T1000 (cell line): ENCODE measurements at regions not wholly inside any gene's neighbourhood (a gene's known extent, or its start where the extent isn't known, plus 50 kb on each side); places are given as distances from the start of the nearest gene placed in this dataset.

Experiments
- DNase-seq: peaks from one replicate; lab custom pipeline; 2025; ENCODE audit warnings: mixed read lengths; lab: John Stamatoyannopoulos, UW

DNA sequence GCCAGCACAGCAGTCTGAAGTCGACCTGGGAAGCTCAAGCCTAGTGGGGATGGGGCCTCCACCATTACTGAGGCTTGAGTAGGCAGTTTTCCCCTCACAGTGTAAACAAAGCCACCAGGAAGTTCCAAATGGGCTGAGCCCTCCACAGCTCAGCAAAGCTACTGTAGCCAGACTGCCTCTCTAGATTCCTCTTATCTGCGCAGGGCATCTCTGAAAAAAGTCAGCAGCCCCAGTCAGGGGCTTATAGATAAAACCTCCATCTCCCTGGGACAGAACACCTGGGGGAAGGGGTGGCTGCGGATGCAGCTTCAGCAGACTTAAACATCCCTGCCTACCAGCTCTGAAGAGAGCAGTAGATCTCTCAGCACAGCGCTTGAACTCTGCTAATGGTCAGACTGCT lies 218.4 kb upstream of the VRK2 start:
- DNase-seq: no peak

DNA sequence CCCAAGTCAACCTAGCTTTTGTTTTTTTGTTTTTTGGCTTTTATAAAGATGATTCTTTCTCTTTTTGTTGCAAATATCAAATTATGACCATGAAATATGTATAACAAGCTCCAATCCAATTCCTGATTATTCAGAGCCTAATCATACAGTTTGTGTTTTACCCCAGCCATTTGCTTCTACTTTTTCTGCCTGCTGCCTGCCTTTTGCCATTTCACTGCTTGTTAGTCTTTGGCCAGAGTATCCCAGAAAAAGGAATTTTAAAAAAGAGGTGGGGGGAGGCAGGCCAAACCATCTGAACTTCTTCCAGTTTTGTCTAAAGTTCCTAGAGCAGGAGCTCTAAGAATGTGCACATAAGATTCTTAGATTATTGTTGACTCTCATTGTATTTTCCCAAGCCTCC lies 211.9 kb upstream of the VRK2 start:
- no peak for DNase-seq

DNA sequence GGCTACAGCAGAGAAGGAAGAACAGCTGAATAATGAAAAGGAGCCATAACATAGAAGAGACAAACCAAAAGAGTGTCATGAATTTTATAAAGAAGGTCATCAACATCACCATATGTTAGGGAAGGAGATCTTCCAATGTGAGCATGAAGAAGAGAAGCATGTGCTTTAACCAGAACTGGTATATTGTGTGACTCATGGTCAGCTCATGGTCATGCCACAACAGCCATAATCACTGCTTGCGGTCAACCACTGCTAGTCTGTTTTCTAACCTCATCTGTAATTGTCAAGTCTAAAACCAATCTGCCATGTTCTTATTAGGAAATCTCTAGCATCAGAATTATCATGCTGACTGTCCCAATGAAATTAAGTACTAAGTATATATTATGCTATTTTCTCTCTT lies 204.1 kb upstream of the VRK2 start:
- no peak for DNase-seq

DNA sequence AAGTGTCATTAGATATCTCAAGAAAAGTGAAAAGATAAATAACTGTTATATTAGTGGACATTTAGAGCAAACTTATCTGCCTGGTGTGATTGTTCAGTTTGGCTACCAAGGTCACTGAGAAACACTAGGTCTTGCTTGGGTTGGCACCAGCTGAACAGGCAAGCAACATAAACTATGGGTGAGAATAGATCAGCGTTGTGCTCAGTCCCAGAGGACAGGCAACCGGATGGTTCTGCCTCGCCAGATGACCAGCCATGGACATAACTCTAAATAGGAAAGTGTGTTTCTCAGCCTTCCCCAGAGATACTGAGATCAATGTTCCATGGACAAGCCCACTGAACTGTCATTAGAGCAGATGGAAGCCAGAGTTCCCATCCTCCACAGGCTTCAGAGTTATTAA lies 203.4 kb upstream of the VRK2 start:
- no peak for DNase-seq

DNA sequence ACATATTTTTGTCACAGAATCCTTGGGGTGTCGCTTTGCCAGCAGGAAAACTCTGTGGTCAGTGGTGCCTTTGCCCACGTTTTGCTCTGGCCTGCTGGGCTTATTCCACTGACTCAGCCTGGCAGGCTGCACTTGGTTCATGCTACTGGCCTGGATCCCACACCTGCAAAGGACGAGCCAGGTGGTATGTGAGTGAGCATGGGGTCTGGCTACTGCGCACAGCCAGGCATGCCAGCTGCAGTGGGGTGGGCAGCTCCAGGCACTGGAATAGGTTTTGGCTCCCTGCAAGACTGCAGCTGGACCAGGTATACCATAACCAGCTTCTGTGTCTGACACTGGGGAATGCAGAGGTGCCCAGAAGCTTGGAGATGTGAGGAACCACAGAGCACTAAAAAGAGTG lies 197.9 kb upstream of the VRK2 start:
- DNase-seq: no peak

DNA sequence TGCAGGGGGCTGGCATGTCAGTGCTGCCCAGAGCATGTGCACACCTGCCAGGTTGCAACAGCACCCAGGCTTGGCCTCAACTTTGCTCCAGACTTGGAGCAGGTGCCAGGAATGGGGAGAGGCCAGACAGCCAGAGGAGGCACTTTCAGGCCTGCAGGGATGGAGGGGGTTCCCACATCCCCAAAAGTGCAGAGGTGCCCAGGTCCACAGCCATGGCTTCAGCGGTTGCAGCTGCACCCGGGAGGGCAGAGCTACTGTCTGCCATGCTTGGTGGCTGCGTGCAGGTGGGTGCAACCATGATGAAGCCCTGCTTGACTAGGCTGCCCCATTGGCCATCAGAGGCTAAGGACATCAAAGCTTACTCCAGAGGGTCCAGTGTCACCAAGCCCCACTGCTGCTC lies 196.8 kb upstream of the VRK2 start:
- no peak for DNase-seq

DNA sequence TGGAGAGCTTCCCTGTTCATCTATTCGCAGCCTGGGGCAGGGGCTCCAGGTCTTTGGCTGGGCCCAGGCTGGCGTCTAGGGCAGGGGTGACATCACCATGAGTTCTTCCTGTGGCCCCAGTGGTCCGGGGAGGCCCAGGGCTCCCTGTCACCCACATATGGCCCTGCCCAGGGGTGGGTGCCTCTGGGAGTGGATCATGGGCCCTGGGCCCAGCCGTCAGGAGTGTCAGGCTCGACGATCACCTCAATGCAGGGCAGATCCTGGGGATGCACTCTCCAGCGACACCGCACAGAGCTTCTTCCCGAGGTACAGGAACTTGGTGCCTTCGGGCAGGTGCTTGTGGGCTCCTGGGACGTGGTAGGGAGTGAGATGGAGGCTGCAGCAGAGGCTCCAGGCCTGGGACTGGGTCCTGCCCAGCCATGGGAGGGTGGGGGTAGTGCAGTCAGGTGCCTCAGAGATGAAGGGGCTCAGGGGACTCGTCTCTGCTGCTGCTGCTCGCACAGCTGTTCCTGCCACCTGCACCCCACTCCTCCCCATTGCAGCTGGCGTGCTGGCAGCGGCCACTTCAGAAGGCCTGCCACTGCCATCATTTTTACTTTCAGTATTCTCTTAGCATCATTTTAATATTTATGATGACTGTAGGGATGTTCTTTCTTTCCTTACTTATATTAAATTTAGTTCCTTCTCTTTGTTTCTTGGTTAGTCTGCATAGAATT lies 196.0 kb upstream of the VRK2 start:
- DNase-seq: no peak

DNA sequence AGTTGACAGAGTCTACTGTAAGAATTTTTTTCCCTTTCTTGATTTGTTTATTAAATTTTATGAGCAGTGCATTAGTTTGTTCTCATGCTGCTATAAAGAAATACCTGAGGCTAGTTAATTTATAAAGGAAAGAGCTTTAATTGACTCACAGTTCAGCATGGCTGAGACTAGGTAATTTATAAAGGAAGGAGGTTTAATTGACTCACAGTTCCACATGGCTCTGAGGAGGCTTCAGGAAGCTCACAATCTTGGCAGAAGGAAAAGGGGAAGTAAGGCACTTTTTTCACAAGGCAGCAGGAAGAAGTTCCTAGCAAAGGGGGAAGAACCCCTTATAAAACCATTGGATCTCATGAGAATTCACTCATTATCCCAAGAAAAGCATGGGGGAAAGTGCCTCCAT lies 191.4 kb upstream of the VRK2 start:
- DNase-seq: no peak

DNA sequence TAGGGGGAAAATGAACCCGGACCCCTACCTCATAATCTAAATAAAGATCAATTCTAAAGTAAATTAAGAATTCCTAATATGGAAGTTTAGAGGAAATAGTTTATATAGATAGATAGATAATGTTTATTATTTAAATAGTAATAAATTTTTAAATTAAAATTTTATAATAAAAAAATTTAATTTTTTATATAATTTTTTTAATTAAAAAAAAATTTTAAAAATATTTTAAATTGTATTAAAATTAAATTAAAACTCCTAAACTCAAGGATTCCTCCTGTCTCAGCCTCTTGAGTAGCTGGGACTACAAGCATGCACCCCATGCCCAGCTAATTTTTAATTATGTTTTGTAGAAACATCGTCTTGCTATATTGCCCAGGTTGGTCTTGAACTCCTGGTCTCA lies 186.9 kb upstream of the VRK2 start:
- DNase-seq: no peak

DNA sequence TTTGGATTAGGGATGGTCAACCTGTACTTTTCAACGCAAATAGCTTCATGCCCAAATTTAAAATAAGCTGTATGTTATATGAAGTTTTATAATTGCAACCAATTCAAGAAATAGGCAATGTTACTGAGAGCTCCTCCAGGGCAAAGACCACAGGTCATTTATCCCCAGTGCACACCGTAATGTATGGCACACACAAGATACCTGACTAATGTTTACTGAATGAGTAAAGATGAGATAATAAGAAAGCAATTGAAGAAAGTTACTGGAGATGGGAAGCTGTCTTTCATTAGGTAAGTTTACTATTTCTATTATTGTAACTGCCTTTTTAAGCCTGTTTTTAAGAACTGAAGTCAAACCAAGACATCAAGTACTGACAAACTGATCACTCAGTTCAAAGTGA lies 184.5 kb upstream of the VRK2 start:
- no peak for DNase-seq

DNA sequence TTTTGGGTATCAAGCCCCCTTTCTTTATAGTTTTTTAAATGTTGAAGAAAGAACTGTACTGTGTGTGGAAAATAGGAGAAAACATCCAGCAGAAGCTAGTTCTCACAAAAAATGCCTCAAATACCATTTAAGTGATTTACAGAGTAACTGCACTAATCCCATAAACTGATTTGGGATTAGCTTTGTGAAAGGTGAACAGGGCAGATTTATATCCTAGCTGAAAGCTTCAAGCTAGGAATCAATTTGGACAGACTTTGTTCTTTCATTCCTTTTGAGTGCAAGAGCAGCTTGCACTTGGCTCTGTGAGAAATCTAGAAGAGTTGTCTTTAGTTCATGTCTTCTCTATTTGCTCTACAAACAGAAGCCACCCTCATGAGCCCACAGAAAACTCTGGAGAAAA lies 183.9 kb upstream of the VRK2 start:
- DNase-seq: no peak

DNA sequence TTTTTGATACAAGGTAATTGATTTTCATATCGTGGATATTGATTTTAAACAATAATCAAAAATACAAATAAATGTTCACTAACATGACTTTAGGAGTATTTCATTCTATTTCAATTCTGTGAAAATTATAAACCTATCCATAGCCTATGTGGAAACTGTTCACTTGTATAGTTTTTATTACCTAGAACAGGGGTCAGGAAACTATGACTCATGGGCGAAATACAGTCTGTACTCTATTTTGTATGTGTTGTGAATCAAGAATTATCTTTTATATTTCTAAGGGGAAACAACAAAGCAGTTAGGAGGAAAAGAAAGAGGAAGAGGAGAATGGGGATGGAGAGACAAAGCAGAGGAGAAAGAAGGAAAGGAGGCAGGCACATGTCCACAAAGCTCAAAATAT lies 181.7 kb upstream of the VRK2 start:
- DNase-seq: no peak

DNA sequence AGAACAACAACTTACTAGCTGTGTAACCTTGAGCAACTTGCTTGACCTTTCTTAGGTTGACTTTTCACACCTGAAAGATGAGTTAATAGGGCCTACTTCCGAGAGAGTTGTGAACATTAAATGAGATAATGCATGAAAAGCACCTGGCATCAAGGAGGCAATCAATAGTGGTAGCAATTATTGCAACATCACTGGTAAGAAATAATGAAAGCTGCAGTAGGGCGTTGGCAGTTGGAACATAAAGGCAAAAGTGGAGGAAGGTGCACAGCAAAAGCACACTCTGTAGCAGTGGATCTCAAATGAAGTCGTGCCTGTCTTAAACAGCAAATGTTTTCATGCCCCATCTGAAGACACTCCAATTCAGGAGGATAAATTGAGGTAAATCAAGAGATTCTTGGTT lies 178.9 kb upstream of the VRK2 start:
- DNase-seq: no peak

DNA sequence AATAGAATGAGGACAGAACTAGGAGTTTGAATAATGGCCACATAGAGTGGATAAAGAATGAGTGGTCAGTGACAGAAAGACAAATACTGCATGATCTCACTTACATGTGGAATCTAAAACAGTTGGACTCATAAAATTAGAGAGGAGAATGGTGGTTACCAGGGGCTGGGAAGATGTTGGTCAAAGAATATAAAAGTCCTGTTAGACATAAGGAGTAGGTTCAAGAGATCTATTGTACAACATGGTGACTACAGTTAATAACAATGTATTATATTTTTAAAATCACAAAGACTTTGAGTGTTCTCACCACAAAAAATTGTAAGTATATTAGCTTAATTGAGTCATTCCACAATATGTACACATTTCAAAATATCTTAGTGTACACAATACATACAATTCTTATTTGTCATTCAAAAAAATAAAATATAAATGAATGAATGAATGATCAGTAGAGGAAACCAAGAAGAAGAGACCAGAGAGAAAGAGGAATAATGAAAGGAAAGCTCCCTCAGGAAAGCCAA lies 177.9 kb upstream of the VRK2 start:
- DNase-seq: no peak

DNA sequence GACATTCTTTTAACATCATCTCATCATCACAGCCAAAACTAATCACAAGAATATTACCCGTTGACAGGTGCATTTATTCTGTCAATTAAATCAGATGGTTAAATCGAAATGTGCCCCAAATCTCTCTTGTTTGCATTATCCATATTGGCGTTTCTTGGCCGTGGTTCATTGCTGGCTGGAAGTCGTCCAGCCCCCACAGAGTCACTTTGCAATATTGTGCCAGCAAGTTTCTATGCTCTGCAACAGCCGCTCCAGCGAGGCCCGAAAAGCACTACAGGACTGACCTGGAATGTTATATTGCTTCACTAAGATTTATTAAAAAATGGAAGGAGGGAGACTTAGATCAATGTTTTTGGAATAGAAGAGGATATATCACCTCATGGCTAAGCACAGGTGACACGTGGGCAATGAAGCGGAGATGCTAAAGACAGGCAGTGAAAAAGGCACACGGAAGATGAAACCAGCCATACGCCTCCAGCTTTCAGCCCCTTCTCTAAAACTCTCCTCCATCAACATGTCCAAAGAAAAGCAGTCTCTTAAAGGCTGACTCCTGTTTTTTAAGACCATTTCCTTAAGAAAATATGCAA lies 176.8 kb upstream of the VRK2 start:
- no peak for DNase-seq

DNA sequence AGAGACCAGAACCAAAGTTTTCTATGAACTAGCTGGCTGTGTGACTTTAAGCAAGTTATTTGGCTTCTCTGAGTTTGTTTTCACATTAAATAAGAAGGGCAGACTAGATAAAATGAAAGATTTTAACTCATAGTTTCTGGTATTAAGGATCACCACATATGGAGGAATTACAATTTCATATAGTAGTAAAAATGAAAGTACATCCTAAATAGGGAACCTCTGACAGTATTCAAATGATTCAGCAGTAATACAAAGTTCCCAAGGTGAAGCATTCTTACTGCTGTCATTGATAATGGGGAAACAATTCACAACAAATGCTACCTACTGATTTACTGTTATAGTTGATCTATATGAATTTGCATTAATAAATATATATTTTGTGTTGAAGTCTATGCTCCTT lies 170.3 kb upstream of the VRK2 start:
- no peak for DNase-seq

DNA sequence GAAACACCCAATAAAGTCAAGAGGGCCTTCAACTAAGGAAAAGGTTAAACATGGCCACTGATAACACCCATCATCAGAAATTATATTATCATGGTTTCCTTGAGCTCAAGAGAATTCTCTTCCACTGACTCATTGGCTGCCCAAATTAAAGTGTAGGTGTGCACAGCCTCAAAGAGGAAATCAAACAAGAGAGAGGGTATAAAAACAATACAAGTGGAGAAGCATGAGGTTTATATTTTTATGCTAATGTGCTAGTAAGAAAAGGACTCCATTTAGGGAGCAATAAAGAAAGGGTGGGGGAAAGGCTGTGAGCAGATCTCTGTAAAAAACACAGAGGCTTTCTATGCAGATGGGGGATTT lies 168.8 kb upstream of the VRK2 start:
- DNase-seq: no peak

DNA sequence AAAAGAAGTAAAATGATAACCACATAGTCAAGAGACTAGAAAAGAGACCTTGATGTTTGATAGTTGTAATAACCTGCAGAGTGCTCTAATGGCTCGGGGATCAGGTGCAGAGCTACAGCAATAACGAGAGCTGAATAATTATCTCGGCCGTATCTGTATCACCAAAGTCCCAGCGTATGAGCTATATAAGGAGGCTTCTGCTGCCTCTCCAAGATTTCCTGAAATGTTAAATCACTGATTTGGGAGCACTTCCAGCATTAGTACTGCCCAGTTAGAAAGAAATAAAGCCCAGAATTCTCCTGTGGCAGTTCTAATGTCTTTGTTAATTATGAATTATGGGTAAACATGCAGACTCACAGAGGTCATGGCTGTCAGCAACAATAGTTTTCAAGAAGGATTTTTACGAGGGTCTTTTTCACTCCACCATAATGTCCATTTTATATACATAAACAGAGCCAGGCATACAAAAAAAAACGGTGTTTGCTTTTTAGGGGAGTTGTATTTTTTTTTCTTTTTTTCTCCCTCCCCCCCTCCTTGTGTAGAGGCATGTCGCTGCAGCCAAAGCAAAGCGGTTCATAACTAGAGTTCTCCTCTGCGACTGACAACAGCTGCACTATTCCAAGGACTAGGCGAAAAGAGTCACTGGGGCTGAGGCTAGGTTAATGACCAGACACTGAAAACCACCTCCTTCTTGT lies 168.3 kb upstream of the VRK2 start:
- no peak for DNase-seq

DNA sequence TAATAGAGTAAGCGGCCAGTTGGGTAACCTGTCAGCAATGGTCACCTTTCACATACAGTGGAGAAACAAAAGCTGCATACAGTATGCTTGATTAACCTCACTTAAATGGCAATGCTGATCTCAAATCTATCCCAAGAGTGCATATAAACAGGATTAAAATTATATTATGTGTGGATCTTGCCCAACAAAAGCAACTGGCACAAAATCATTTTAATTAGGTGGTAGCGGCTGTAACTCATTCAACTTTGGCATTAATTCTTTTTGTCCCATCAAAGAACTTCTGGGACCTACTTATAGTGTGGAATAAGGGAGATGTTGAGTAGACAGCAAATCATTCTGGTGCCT lies 167.8 kb upstream of the VRK2 start:
- no peak for DNase-seq

DNA sequence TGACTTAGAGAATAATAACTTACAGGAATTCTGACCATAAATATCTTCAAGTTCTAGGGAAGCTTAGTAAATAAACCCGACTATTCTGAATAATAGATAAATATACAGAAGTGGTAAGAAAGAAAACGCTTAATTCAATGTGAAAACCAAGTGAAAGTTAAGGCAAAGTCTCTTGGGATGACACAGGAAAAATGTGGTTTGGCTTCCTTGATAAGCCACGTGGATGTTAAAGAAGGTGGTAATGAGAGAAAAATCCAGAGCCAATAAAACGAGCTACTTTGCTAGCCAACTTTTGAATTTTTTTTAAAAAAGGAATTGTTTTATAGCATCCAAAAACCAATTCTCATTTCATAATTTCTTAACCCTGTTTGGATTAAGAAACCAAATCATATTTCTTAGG lies 166.2 kb upstream of the VRK2 start:
- DNase-seq: no peak

DNA sequence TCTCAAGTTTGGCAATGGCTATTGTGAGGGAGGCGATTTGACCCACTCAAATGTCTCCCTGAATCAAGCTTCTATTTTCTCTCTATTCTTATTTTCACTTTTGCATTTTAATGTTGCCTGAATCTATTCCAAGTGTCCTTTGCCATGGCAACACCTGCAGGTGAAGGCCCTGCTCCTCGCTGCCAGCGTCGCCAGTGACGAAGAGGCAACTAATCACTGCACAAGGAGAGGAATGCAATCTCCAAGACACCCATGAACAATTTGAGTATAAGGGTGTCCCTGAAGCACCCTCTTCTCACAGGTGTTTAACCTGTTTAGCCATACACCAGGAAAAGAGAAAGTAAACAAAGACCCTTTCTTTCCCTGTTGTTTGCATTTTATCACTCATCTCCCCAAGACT lies 165.6 kb upstream of the VRK2 start:
- DNase-seq: no peak

DNA sequence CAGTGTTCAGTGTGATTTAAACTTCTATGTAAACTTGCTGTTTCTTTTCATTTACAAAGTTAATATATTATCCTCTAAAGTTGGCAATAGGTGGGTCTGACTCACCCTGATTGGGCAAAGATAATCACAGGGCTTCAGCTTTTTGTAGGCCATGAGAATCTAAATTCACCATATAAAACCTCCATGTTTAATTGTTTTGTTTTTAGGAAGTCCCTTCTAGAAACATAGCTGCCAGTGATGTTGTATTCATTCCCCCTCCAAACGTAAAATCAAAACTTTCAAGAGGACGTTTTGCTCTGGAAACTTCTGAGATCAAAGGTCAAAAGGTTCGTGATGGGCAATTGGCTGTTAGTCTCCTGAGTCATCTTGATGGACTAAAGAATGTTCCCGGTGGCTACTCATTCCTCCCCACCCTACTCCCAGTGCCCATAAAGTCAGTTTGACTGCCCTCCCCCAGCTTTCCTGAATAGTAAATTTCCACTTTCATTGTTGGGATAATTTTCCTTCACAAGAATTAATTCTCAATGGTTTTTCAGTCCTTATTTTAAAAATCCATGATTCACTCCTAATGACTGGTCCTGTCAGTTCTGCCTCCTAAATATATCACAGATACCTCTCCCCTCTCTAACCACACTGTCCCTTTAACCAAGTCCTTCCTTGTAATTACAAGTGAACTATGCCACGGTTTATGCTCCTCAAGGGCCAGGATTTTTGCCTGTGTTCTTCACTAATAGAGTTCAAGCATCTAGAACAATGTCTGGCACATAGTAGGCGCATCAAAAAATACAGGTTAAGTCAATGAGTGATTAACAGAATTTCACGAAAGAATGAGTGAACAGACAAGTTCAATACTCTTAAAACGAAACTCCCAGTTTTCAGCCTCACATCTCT lies 164.4 kb upstream of the VRK2 start:
- peak; percentile 36 for DNase-seq
